ENCODE measurements at regions not wholly inside any gene's neighbourhood (a gene's known extent, or its start where the extent isn't known, plus 50 kb on each side); places are given as distances from the start of the nearest gene placed in this dataset.

DNA sequence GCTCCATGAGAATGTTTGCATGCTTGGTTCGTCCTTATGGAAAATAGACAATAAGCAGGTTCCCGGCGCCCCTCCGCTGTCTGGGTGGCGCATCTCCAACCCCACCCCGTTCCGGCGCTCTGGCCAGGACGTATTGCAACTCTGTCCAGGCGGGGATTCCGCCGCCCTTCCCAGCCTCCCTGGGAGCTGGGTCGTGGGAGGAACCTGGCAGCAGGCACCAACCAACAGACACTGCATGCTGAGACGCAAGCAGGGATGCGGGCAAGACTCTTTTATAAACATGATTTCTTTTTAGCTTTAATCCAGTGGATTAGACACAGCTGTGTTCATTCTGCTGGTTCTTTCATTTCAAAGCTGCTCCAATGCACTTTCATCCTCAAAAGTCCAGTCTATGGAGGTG is 240.2 kb downstream of the SH3BP4 start:
- Histone ChIP-seq H3K27ac (no peak overlapping the region), H3K9me3 (no peaks in the 10 kb centered on the region), H3K4me1 (no peaks in the 10 kb centered on the region), H3K36me3 (no peaks in the 10 kb centered on the region), H3K4me3 (peak overlapping the region in 2 of 3 donors; percentile 8 to 52), H3K27me3 (peaks cover 0 to 8% of the 10 kb centered on the region in 2 donors)
- intact Hi-C loops (cut with DNase I; ENCODE audit: low total_unique reads) = no loop called here
- TF ChIP-seq POLR2AphosphoS5 (IDR thresholded peaks at IDR 0.05) = no peak
- no peak for DNase-seq (ENCODE audit: low spot score in 2 of 2)

DNA sequence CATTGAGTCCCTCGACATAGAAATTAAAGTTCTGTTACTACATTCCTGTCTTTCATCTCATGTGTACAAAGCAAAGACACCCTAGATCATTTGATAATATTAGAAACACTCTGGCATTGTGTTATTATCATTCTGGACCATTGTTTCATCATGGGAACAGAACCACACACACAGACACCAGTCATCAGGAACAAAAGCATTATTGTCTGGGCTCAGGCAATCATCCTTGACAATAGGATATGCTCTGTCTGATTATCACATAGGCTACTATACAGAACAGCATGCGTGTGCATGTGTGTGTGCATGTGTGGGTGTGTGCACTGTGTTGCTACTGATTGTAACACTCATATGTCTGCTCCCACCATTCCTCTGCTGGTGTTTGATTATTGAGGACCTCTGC is 242.5 kb downstream of the SH3BP4 start:
- no peaks in the 10 kb centered on the region for H3K36me3 ChIP-seq
- TF ChIP-seq POLR2A (IDR thresholded peaks at IDR 0.05) = no peak
- TF ChIP-seq, protein P1, sequence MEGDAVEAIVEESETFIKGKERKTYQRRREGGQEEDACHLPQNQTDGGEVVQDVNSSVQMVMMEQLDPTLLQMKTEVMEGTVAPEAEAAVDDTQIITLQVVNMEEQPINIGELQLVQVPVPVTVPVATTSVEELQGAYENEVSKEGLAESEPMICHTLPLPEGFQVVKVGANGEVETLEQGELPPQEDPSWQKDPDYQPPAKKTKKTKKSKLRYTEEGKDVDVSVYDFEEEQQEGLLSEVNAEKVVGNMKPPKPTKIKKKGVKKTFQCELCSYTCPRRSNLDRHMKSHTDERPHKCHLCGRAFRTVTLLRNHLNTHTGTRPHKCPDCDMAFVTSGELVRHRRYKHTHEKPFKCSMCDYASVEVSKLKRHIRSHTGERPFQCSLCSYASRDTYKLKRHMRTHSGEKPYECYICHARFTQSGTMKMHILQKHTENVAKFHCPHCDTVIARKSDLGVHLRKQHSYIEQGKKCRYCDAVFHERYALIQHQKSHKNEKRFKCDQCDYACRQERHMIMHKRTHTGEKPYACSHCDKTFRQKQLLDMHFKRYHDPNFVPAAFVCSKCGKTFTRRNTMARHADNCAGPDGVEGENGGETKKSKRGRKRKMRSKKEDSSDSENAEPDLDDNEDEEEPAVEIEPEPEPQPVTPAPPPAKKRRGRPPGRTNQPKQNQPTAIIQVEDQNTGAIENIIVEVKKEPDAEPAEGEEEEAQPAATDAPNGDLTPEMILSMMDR (IDR thresholded peaks at IDR 0.05) = no peak
- no peak for TF ChIP-seq POLR2AphosphoS5 (IDR thresholded peaks at IDR 0.05)
- no peaks in the 10 kb centered on the region for H3K9me3 ChIP-seq
- intact Hi-C loops (cut with DNase I; ENCODE audit: low total_unique reads) = no loop called here
- no peaks in the 10 kb centered on the region for H3K4me1 ChIP-seq
- no peak overlapping the region for H3K27ac ChIP-seq
- DNase-seq (ENCODE audit: low spot score in 2 of 2) = no peak
- H3K4me3 ChIP-seq = no peak overlapping the region
- H3K27me3 ChIP-seq = peaks cover 0 to 4% of the 10 kb centered on the region in 2 donors

DNA sequence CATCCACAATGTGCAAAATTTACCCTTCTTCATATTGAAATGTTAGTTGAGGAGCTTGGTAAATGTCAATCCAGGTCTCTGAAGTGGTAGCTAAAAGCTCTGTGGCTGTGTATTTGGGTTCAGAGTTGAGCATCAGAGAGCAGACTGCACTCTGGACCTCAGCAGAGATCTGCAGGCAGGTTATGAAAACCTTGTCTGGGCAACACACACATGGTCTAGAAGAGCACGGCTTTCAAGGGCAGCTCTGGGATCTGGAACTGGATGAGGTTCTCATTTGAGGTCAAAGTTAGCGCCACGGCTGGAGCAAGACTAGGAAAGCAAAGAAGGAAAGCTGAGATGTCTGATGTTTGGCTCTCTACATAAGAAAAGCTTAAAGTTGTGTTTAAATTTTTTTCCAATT is 243.0 kb downstream of the SH3BP4 start:
- Histone ChIP-seq H3K27ac (no peak overlapping the region), H3K4me3 (no peak overlapping the region), H3K36me3 (no peaks in the 10 kb centered on the region), H3K4me1 (no peaks in the 10 kb centered on the region), H3K9me3 (no peaks in the 10 kb centered on the region), H3K27me3 (peaks cover 0 to 4% of the 10 kb centered on the region in 2 donors)
- DNase-seq (ENCODE audit: low spot score in 2 of 2) = no peak
- TF ChIP-seq POLR2A (IDR thresholded peaks at IDR 0.05) (no peak), POLR2AphosphoS5 (IDR thresholded peaks at IDR 0.05) (no peak)
- TF ChIP-seq, protein P1 (IDR thresholded peaks at IDR 0.05) = no peak
- intact Hi-C loops (cut with DNase I; ENCODE audit: low total_unique reads) = loop anchor here (5.0 kb wide), 1 partner anchor 1152 kb away; no protein-coding TSS in a partner anchor

DNA sequence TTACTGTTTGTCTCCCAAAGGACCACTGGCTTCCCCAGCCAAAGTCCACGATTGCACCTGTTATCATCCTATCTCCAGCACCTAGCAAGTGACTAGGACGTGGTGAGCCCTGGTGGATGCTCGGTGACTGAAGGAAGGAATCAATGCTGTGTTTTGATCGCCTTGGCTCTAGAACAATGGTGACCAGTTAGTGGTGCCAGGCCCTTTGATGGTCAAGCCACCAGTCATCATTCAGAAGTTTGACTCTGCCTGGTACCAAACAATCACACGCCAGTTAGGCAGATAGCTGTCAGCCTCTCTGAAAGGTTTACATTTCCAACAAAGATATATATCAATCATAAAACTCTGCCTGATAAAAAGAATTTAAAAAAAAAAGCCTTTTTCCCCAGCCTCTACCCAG is 244.1 kb downstream of the SH3BP4 start:
- DNase-seq (ENCODE audit: low spot score in 2 of 2) = no peak
- intact Hi-C loops (cut with DNase I; ENCODE audit: low total_unique reads) = loop anchor here (5.0 kb wide), 1 partner anchor 1151 kb away; no protein-coding TSS in a partner anchor
- no peak for TF ChIP-seq POLR2A (IDR thresholded peaks at IDR 0.05)

DNA sequence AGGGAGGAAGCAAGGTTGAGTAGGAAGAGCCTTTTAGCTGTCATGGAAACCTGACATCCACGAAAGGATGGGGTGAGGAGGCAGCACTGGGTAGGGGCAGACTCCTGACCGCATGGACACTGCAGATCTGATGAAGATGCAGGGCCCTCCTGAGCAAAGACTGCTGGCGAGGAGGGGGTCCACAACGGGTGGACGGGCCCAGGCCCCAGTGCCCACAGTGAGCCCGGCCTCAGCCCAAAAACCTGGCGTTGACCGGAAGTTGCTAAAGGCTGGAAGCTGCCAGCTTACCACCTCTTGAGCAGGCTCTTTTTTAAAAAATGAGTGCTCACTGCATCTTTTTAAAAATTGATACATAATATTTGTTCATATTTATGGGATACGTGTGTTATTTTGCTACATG is 247.3 kb downstream of the SH3BP4 start:
- H3K4me3 ChIP-seq = no peak overlapping the region
- no peaks in the 10 kb centered on the region for H3K4me1 ChIP-seq
- no peaks in the 10 kb centered on the region for H3K27me3 ChIP-seq
- TF ChIP-seq POLR2A (IDR thresholded peaks at IDR 0.05) = no peak
- TF ChIP-seq, protein P1 (IDR thresholded peaks at IDR 0.05) = no peak
- TF ChIP-seq POLR2AphosphoS5 (IDR thresholded peaks at IDR 0.05) = no peak
- intact Hi-C loops (cut with DNase I; ENCODE audit: low total_unique reads) = loop anchor here (5.0 kb wide), 1 partner anchor 1148 kb away; no protein-coding TSS in a partner anchor
- DNase-seq (ENCODE audit: low spot score in 2 of 2) = no peak
- H3K9me3 ChIP-seq = no peaks in the 10 kb centered on the region
- H3K36me3 ChIP-seq = no peaks in the 10 kb centered on the region
- no peak overlapping the region for H3K27ac ChIP-seq

More for the DNA sequence above, 244.1 kb downstream of the SH3BP4 start:
- H3K4me1 ChIP-seq = no peaks in the 10 kb centered on the region
- no peaks in the 10 kb centered on the region for H3K36me3 ChIP-seq
- H3K27me3 ChIP-seq = peaks cover 0 to 4% of the 10 kb centered on the region in 2 donors
- H3K9me3 ChIP-seq = no peaks in the 10 kb centered on the region
- H3K4me3 ChIP-seq = no peak overlapping the region
- H3K27ac ChIP-seq = no peak overlapping the region

DNA sequence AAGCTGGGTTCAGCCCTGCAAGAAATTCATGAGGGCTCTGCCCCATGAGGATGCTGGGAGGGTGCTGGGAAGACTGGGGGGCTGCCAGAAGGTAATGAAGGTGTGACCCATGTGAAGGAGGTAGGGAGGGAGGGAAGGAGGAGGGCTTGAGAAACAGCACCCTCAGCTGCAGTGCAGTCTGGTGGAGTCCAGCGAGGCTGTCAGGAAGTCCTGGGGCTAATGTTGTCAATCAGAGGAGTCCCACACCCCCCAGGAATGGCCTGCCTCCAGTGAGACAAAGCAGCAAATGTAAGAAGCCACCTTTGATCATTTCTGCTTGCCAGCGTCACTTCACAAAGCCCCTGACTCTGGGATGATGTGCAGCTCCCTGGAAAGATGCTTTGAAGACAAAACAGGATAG is 248.4 kb downstream of the SH3BP4 start:
- no peak for DNase-seq (ENCODE audit: low spot score in 2 of 2)
- TF ChIP-seq POLR2AphosphoS5 (IDR thresholded peaks at IDR 0.05) (no peak), POLR2A (IDR thresholded peaks at IDR 0.05) (no peak)
- TF ChIP-seq, protein P1 (IDR thresholded peaks at IDR 0.05) = no peak
- Histone ChIP-seq H3K9me3 (no peaks in the 10 kb centered on the region), H3K27me3 (no peaks in the 10 kb centered on the region), H3K4me3 (no peak overlapping the region), H3K36me3 (no peaks in the 10 kb centered on the region), H3K27ac (no peak overlapping the region), H3K4me1 (no peaks in the 10 kb centered on the region)
- intact Hi-C loops (cut with DNase I; ENCODE audit: low total_unique reads) = no loop called here

Data from breast epithelium (tissue), 4 donors.